Neural progenitor cell (in vitro differentiated cells): ENCODE measurements at regions not wholly inside any gene's neighbourhood (a gene's known extent, or its start where the extent isn't known, plus 50 kb on each side); places are given as distances from the start of the nearest gene placed in this dataset.

Experiments used
- DNase-seq: peaks from one replicate; pipeline ENCODE4 v3.0.0-alpha.2; 2016; ENCODE audit warnings: low spot score
- H2AFZ ChIP-seq: fragments of 200-600 bp; sonication (generic); replicated peaks from 2 replicates; pipeline ENCODE4 v1.6.1; 2016; ENCODE audit warnings: antibody characterized with exemption
- H3F3A ChIP-seq: fragments of 200-600 bp; sonication (generic); 2 replicates; pipeline ENCODE4 v1.6.1; 2016; ENCODE audit warnings: antibody characterized with exemption, low read depth
- H3K27ac ChIP-seq: fragments of 200-600 bp; sonication (generic); 2 replicates; pipeline ENCODE4 v1.5.1; 2016; ENCODE audit warnings: mild to moderate bottlenecking
- H3K27me3 ChIP-seq: fragments of 200-600 bp; sonication (generic); 2 replicates; pipeline ENCODE4 v1.6.1; 2016; ENCODE audit warnings: mild to moderate bottlenecking, moderate library complexity
- H3K36me3 ChIP-seq: fragments of 200-600 bp; sonication (generic); 2 replicates; pipeline ENCODE4 v1.5.1; 2016
- H3K4me1 ChIP-seq: fragments of 200-600 bp; sonication (generic); 2 replicates; pipeline ENCODE4 v1.6.1; 2016; ENCODE audit warnings: mixed run types
- H3K4me2 ChIP-seq: fragments of 200-600 bp; sonication (generic); 2 replicates; pipeline ENCODE4 v1.6.1; 2016
- H3K4me3 ChIP-seq: fragments of 200-600 bp; sonication (generic); 2 replicates; pipeline ENCODE4 v1.5.1; 2016
- H3K79me2 ChIP-seq: fragments of 200-600 bp; sonication (generic); 2 replicates; pipeline ENCODE4 v1.6.1; 2016; ENCODE audit warnings: low read depth
- H3K9ac ChIP-seq: fragments of 200-600 bp; sonication (generic); 2 replicates; pipeline ENCODE4 v1.6.1; 2016
- H3K9me3 ChIP-seq: fragments of 200-600 bp; sonication (generic); 2 replicates; pipeline ENCODE4 v1.5.1; 2016; ENCODE audit warnings: low read depth
- H4K20me1 ChIP-seq: fragments of 200-600 bp; sonication (generic); 2 replicates; pipeline ENCODE4 v1.6.1; 2016; ENCODE audit warnings: low read depth
- H3K27ac Mint-ChIP-seq: 3 replicates; pipeline ENCODE4 v1.8.0; 2021; ENCODE audit warnings: mixed read lengths
- H3K27me3 Mint-ChIP-seq: 2 replicates; pipeline ENCODE4 v1.8.0; 2022; ENCODE audit warnings: low read depth, mild to moderate bottlenecking, inconsistent platforms, moderate library complexity, mixed read lengths; ENCODE audit not compliant: insufficient read depth
- H3K36me3 Mint-ChIP-seq: 3 replicates; pipeline ENCODE4 v1.8.0; 2021; ENCODE audit warnings: mixed read lengths
- H3K4me1 Mint-ChIP-seq: 3 replicates; pipeline ENCODE4 v1.8.0; 2021; ENCODE audit warnings: mixed read lengths
- H3K4me3 Mint-ChIP-seq: 3 replicates; pipeline ENCODE4 v1.8.0; 2021; ENCODE audit warnings: mild to moderate bottlenecking, moderate library complexity, mixed read lengths
- H3K9me3 Mint-ChIP-seq: 3 replicates; pipeline ENCODE4 v1.8.0; 2020; ENCODE audit warnings: mixed read lengths
- CTCF ChIP-seq: fragments of 200-600 bp; sonication (generic); IDR thresholded peaks from 2 replicates; pipeline ENCODE4 v1.5.1; 2017; ENCODE audit warnings: antibody characterized with exemption, mild to moderate bottlenecking
- EZH2 ChIP-seq: fragments of 200-600 bp; sonication (generic); IDR thresholded peaks from 2 replicates; pipeline ENCODE4 v1.6.1; 2017; ENCODE audit warnings: antibody characterized with exemption, mild to moderate bottlenecking, moderate library complexity
- EZH2phosphoT487 ChIP-seq: fragments of 200-600 bp; sonication (generic); IDR thresholded peaks from 2 replicates; pipeline ENCODE4 v1.6.1; 2017; ENCODE audit warnings: antibody characterized with exemption

DNA sequence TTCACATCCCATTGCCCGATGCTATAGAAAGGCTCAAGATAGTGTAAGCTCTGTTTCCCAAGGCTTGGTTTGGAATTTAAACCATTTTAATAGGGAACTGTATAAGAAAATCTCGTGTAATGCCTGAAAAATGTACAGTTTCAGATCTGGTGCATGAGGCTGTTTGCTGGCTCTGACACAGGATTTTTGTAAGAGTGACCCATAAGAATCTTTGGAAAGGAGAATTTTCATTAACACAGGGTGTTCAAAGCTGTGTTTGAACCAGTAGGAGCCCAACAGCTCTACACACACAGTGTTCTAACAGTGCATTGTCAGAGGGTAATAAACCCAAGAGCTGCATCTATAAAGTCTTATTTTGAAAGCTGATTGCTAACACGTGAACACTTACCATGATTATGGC is 293.5 kb downstream of the PRL start:
- no peak overlapping the region for H3K4me3 Mint-ChIP-seq
- no peak overlapping the region for H3K4me3 ChIP-seq
- H3K36me3 ChIP-seq = no peaks in the 10 kb centered on the region
- no peak overlapping the region for H2AFZ ChIP-seq
- H3K9me3 ChIP-seq = no peaks in the 10 kb centered on the region
- no peak for DNase-seq
- no peak overlapping the region for H3K27ac ChIP-seq
- H3K27me3 Mint-ChIP-seq = peaks cover 2% of the 10 kb centered on the region
- no peaks in the 10 kb centered on the region for H3K4me1 ChIP-seq
- H3K27ac Mint-ChIP-seq = no peak overlapping the region
- H3K4me2 ChIP-seq = no peak overlapping the region
- no peaks in the 10 kb centered on the region for H3K27me3 ChIP-seq
- no peaks in the 10 kb centered on the region for H4K20me1 ChIP-seq
- no peak overlapping the region for H3K9ac ChIP-seq
- H3K9me3 Mint-ChIP-seq = peaks cover 5% of the 10 kb centered on the region
- peaks cover 14% of the 10 kb centered on the region for H3K36me3 Mint-ChIP-seq
- no peaks in the 10 kb centered on the region for H3F3A ChIP-seq
- no peaks in the 10 kb centered on the region for H3K79me2 ChIP-seq
- TF ChIP-seq EZH2phosphoT487 (no peak), EZH2 (no peak), CTCF (no peak)
- peaks cover 14% of the 10 kb centered on the region for H3K4me1 Mint-ChIP-seq

DNA sequence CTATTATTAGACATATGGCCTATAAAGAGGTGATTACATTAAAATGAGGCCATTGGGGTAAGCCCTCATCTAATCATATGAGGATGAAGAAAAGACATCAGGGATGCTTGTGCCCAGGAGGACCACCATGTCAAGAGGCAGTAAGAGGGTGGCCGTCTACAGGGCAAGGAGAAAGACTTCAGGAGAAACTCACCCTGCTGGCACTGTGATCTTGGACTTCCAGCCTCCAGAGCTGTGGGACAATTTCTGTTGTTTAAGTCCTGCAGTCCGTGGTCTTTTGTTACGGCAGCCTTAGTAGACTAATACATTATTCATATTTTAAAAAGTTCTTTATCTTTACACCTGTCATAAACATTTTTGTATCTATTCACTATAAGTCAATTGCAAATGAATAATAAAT is 290.0 kb downstream of the PRL start:
- H3K36me3 Mint-ChIP-seq = peaks cover 19% of the 10 kb centered on the region
- Histone ChIP-seq H3F3A (no peaks in the 10 kb centered on the region), H3K27ac (no peak overlapping the region), H3K9ac (no peak overlapping the region), H3K79me2 (no peaks in the 10 kb centered on the region), H2AFZ (no peak overlapping the region), H3K27me3 (no peaks in the 10 kb centered on the region), H3K4me3 (no peak overlapping the region), H3K9me3 (no peaks in the 10 kb centered on the region), H3K36me3 (no peaks in the 10 kb centered on the region), H4K20me1 (no peaks in the 10 kb centered on the region), H3K4me2 (no peak overlapping the region), H3K4me1 (no peaks in the 10 kb centered on the region)
- TF ChIP-seq CTCF (no peak), EZH2phosphoT487 (no peak), EZH2 (no peak)
- peaks cover 5% of the 10 kb centered on the region for H3K4me1 Mint-ChIP-seq
- DNase-seq = no peak
- H3K27me3 Mint-ChIP-seq = peaks cover 2% of the 10 kb centered on the region
- no peak overlapping the region for H3K4me3 Mint-ChIP-seq
- no peak overlapping the region for H3K27ac Mint-ChIP-seq
- H3K9me3 Mint-ChIP-seq = peaks cover 5% of the 10 kb centered on the region

GRCh38 chr6:22007469-22007868 is 289.4 kb downstream of the PRL start:
- Mint-ChIP-seq H3K36me3 (peaks cover 22% of the 10 kb centered on the region), H3K27me3 (peaks cover 2% of the 10 kb centered on the region), H3K9me3 (peaks cover 5% of the 10 kb centered on the region), H3K4me3 (no peak overlapping the region), H3K27ac (no peak overlapping the region), H3K4me1 (peaks cover 5% of the 10 kb centered on the region)
- Histone ChIP-seq H4K20me1 (no peaks in the 10 kb centered on the region), H3K9me3 (no peaks in the 10 kb centered on the region), H3K27ac (no peak overlapping the region), H2AFZ (no peak overlapping the region), H3K36me3 (no peaks in the 10 kb centered on the region), H3K4me2 (no peak overlapping the region), H3K79me2 (no peaks in the 10 kb centered on the region), H3K4me3 (no peak overlapping the region), H3K9ac (no peak overlapping the region), H3F3A (no peaks in the 10 kb centered on the region), H3K4me1 (no peaks in the 10 kb centered on the region), H3K27me3 (no peaks in the 10 kb centered on the region)
- DNase-seq = no peak
- TF ChIP-seq EZH2phosphoT487 (no peak), CTCF (no peak), EZH2 (no peak)
